Suprapubic skin (tissue), 4 donors: ENCODE measurements at regions not wholly inside any gene's neighbourhood (a gene's known extent, or its start where the extent isn't known, plus 50 kb on each side); places are given as distances from the start of the nearest gene placed in this dataset.
"Not testable (repeated sequence)": the region's sequence is repeated elsewhere in the genome, so short reads cannot be mapped to it uniquely, and the experiment has no call there.

Source experiments
- DNase-seq, 2 donors: peaks; one replicate each; pipeline ENCODE4 v3.0.0-alpha.2; 2019; ENCODE audit warnings: low spot score in 2 of 2
- H3K27ac ChIP-seq: fragments of 200-600 bp; sonication (generic); one replicate; pipeline ENCODE4 v1.5.1; 2019
- H3K27me3 ChIP-seq: fragments of 200-600 bp; sonication (generic); one replicate; pipeline ENCODE4 v1.5.1; 2019
- H3K36me3 ChIP-seq: fragments of 200-600 bp; sonication (generic); one replicate; pipeline ENCODE4 v1.5.1; 2019
- H3K4me1 ChIP-seq: fragments of 200-600 bp; sonication (generic); one replicate; pipeline ENCODE4 v1.5.1; 2019
- H3K4me3 ChIP-seq: fragments of 200-600 bp; sonication (generic); one replicate; pipeline ENCODE4 v1.5.1; 2019; ENCODE audit warnings: mild to moderate bottlenecking
- H3K9me3 ChIP-seq: fragments of 200-600 bp; sonication (generic); one replicate; pipeline ENCODE4 v1.5.1; 2019
- EP300 ChIP-seq: sonication (generic); formaldehyde crosslinking; IDR thresholded peaks from one replicate; pipeline ENCODE4 v1.6.1; 2017; ENCODE audit warnings: antibody characterized with exemption
- POLR2A ChIP-seq, 2 donors: fragments of 450-650 bp; IDR thresholded peaks; one replicate each; pipeline ENCODE4 v1.6.1; 2017; ENCODE audit warnings: antibody characterized with exemption in 2 of 2, mild to moderate bottlenecking in 2 of 2, moderate library complexity in 2 of 2
- POLR2AphosphoS5 ChIP-seq, 3 donors: sonication (generic); formaldehyde crosslinking; IDR thresholded peaks; one replicate each; pipeline ENCODE4 v1.6.1; 2017; ENCODE audit warnings: antibody characterized with exemption in 3 of 3
- WGBS: methylation state at CpG from one replicate; pipeline ENCODE4 v1.1.5; 2018; 5-methylcytosine and 5-hydroxymethylcytosine counted together
- TF ChIP-seq, protein P1 (sequence below), 2 donors: fragments of 200-600 bp in 1 of 2; fragments of 450-650 bp in 1 of 2; sonication (generic) in 1 of 2; IDR thresholded peaks; one replicate each; pipeline ENCODE4 v1.5.1; 2016 to 2019; ENCODE audit warnings: antibody characterized with exemption in 2 of 2, mild to moderate bottlenecking in 1 of 2, moderate library complexity in 1 of 2

DNA sequence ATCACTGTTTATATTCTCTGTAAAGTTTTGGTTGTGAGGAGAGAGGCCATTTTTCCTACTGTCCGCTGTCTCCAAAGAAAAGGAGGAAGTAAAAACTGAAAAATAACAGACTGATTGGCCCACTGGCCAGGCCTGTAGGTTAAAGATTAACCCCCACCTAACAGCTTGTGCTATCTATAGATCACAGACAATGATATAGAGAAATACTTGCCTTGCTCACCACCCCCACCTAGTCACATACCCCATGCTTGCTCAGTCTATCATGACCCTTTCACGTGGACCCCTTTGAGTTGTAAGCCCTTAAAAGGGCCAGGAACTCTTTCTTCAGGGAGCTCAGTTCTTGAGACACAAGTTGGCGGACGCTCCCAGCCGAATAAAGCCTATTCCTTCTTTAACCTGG, 357.4 kb downstream of the PRDM9 start:
- TF ChIP-seq EP300, result no peak
- TF ChIP-seq, protein P1, sequence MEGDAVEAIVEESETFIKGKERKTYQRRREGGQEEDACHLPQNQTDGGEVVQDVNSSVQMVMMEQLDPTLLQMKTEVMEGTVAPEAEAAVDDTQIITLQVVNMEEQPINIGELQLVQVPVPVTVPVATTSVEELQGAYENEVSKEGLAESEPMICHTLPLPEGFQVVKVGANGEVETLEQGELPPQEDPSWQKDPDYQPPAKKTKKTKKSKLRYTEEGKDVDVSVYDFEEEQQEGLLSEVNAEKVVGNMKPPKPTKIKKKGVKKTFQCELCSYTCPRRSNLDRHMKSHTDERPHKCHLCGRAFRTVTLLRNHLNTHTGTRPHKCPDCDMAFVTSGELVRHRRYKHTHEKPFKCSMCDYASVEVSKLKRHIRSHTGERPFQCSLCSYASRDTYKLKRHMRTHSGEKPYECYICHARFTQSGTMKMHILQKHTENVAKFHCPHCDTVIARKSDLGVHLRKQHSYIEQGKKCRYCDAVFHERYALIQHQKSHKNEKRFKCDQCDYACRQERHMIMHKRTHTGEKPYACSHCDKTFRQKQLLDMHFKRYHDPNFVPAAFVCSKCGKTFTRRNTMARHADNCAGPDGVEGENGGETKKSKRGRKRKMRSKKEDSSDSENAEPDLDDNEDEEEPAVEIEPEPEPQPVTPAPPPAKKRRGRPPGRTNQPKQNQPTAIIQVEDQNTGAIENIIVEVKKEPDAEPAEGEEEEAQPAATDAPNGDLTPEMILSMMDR (IDR thresholded peaks at IDR 0.05), result no peak
- no peak for TF ChIP-seq POLR2AphosphoS5 (IDR thresholded peaks at IDR 0.05)
- TF ChIP-seq POLR2A (IDR thresholded peaks at IDR 0.05), result no peak
- Histone ChIP-seq H3K4me3 (no peak overlapping the region), H3K27me3 (no peaks in the 10 kb centered on the region), H3K27ac (no peak overlapping the region), H3K4me1 (no peaks in the 10 kb centered on the region), H3K9me3 (no peaks in the 10 kb centered on the region), H3K36me3 (no peaks in the 10 kb centered on the region)
- 75% methylated on average over 5 of the region's 5 CpGs for WGBS
- no peak for DNase-seq

DNA sequence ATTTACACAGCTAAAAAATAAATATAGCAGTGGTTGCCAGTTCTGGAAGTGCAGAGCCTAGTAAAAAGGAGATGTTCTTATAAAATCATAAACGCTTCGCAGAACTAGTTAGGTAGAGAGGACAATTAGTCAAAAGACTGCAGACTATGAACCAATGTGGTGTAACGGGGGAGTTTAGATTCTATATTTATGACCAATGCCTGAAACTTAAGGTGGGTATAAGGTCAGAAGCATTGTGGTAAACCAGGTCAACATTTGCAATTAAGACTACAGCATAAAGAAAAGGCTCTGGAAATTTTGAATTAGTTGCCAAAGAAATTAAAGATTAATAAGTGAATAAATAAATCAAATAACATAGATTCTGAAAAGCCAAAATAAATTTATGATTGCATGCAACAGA, 370.4 kb downstream of the PRDM9 start:
- Histone ChIP-seq H3K27me3 (no peaks in the 10 kb centered on the region), H3K36me3 (no peaks in the 10 kb centered on the region), H3K27ac (no peak overlapping the region), H3K4me1 (no peaks in the 10 kb centered on the region), H3K4me3 (no peak overlapping the region), H3K9me3 (peaks cover 3% of the 10 kb centered on the region)
- no peak for DNase-seq
- WGBS, result 91% methylated on average over 3 of the region's 3 CpGs
- no peak for TF ChIP-seq POLR2AphosphoS5 (IDR thresholded peaks at IDR 0.05)
- TF ChIP-seq, protein P1 (IDR thresholded peaks at IDR 0.05), result no peak

DNA sequence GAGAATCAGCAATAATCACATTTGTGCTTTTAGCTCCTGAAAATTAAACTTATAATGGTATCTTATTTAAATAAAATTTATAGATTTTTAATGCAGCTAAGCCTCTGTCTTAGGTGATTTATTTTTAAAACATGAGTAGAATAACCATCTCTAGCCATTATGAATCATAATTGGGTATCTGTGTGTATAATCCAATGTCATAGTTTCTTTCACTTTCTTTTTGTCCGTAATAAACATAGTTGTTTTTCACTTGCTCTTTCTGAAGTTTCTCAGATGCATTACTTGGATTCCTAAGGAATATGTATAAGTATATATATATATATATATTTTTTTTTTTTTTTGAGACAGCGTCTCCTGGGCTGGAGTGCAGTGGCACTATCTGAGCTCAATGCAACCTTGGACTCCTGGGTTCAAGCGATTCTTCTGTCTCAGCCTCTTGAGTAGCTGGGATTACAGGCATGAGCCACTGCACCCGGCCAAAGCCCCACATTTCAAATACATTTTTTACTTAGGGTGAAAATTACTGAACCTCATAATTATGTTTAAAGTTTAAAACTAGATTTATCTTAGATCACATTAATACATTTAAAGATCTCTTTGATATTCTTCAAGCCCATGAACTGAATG, 377.1 kb downstream of the PRDM9 start:
- no peaks in the 10 kb centered on the region for H3K4me1 ChIP-seq
- no peak overlapping the region for H3K27ac ChIP-seq
- H3K36me3 ChIP-seq, result no peaks in the 10 kb centered on the region
- DNase-seq, result no peak
- 81% methylated on average over 4 of the region's 4 CpGs for WGBS
- no peaks in the 10 kb centered on the region for H3K27me3 ChIP-seq
- TF ChIP-seq POLR2A (IDR thresholded peaks at IDR 0.05) (no peak), POLR2AphosphoS5 (IDR thresholded peaks at IDR 0.05) (no peak), EP300 (no peak)
- TF ChIP-seq, protein P1 (IDR thresholded peaks at IDR 0.05), result no peak
- H3K4me3 ChIP-seq, result no peak overlapping the region
- H3K9me3 ChIP-seq, result no peaks in the 10 kb centered on the region

DNA sequence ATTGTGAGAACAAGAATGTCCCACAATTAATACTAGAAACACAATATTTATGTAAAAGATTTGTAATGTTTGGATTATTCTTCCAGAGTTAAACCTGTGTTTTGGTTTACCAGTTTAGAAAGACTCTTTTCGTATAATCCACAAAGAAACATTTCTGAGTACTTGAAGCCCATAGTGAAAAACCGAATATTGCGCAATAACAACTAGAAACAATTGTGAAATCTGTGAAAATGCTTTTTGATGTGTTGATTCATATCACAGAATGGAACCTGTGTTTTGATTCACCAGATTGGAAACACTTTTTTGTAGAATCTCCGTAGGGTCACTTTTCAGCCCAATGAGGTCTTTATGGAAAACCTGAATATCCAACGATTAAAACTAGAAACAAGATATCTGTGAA, 386.2 kb downstream of the PRDM9 start:
- Histone ChIP-seq H3K27me3 (no peaks in the 10 kb centered on the region), H3K4me1 (no peaks in the 10 kb centered on the region), H3K4me3 (no peak overlapping the region), H3K9me3 (no peaks in the 10 kb centered on the region), H3K27ac (no peak overlapping the region), H3K36me3 (no peaks in the 10 kb centered on the region)
- TF ChIP-seq, protein P1 (IDR thresholded peaks at IDR 0.05), result no peak
- TF ChIP-seq EP300 (no peak), POLR2AphosphoS5 (IDR thresholded peaks at IDR 0.05) (no peak), POLR2A (IDR thresholded peaks at IDR 0.05) (no peak)
- 92% methylated on average over 5 of the region's 5 CpGs for WGBS
- no peak for DNase-seq

DNA sequence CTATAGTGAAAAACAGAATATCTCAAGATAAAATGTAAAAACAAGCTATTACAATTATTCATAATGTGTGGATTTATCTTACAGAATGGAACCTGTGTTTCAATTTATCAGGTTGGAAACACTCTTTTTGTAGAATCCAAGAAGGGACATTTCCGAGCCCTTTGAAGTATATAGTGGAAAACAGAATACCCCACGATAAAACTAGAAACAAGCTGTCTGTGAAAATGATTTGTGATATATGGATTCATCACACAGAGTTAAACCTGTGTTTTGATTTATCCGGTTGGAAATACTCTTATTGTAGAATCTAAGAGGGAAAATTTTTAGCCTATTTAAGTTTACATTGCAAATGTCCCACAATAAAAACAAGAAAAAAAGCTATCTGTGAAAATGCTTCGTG, 388.2 kb downstream of the PRDM9 start:
- Histone ChIP-seq H3K27ac (no peak overlapping the region), H3K9me3 (no peaks in the 10 kb centered on the region), H3K36me3 (no peaks in the 10 kb centered on the region), H3K4me1 (no peaks in the 10 kb centered on the region), H3K4me3 (no peak overlapping the region), H3K27me3 (no peaks in the 10 kb centered on the region)
- no peak for TF ChIP-seq POLR2A (IDR thresholded peaks at IDR 0.05)
- TF ChIP-seq EP300, result no peak
- DNase-seq, result no peak
- 79% methylated on average over 4 of the region's 4 CpGs for WGBS

DNA sequence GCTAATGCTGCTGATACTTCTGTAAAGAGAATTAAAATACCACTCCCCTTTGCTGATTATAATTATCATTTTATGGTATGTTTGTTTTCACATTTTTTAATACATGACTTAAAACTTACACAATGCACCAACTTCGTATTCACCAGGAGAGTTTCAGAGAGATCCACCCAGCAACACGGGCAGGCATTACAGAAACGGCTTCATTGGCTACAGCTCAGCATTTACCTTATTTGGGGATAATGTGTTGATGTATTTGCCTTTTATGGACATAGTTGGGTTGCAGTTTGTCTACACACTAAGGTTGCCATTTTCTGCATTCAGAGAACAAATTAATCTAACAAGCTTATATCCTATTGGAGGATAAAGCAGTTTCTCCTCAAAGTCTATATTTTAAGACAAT, 423.6 kb downstream of the PRDM9 start:
- Histone ChIP-seq H3K27ac (no peak overlapping the region), H3K27me3 (no peaks in the 10 kb centered on the region), H3K36me3 (no peaks in the 10 kb centered on the region), H3K4me1 (no peaks in the 10 kb centered on the region), H3K9me3 (peaks cover 4% of the 10 kb centered on the region), H3K4me3 (no peak overlapping the region)
- TF ChIP-seq, protein P1 (IDR thresholded peaks at IDR 0.05), result no peak
- TF ChIP-seq POLR2A (IDR thresholded peaks at IDR 0.05), result no peak
- DNase-seq, result no peak
- 76% methylated on average over 3 of the region's 3 CpGs for WGBS

DNA sequence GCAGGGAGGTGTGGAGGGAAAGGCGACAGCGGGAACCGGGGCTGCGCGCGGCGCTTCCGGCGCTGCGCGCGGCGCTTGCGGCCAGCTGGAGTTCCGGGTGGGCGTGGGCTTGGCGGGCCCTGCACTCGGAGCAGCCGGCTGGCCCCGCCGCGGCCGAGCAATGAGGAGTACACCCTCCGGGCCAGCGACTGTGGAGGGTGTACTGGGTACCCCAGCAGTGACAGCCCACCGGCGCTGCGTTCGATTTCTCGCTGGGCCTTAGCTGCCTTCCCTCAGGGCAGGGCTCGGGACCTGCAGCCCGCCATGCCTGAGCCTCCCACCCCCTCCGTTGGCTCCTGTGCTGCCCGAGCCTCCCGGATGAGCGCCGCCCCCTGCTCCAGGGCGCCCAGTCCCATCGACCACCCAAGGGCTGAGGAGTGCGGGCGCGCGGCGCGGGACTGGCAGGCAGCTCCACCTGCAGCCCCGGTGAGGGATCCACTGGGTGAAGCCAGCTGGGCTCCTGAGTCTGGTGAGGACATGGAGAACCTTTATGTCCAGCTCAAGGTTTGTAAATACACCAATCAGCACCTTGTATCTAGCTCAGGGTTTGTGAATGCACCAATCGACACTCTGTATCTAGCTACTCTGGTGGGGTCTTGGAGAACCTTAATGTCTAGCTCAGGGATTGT, 444.0 kb downstream of the PRDM9 start:
- Histone ChIP-seq H3K4me3 (peak overlapping the region; percentile 18), H3K9me3 (peaks cover 16% of the 10 kb centered on the region)
- H3K27me3 ChIP-seq, H3K36me3 ChIP-seq, H3K4me1 ChIP-seq, H3K27ac ChIP-seq, DNase-seq: not testable (repeated sequence)
- 72% methylated on average over 9 of the region's 47 CpGs for WGBS
